ENCODE measurements at regions not wholly inside any gene's neighbourhood (a gene's known extent, or its start where the extent isn't known, plus 50 kb on each side); places are given as distances from the start of the nearest gene placed in this dataset.

DNA sequence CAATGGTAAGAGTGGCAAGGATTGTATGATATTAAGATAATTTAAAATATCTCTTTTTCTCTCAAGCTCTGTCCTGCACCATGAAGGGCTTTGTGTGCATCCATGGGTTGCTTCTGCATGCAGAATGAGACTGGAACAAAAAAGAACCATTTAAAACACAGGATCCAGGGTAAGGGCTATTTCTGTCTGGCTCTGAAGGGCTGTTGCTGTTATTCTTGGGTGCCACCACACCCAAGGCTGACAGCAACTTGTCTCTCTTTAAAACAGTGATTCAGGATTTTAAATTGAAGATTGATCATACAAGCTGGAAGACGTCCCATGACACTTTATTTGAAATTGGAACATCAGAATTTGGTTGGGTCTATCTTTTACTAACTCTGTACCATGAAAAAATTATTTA lies 268.8 kb upstream of the CNTN3 start:
- Histone ChIP-seq H3K9me3 (no peaks in the 10 kb centered on the region), H3K4me3 (no peak overlapping the region), H3K27me3 (no peaks in the 10 kb centered on the region), H3K27ac (no peak overlapping the region), H3K36me3 (no peaks in the 10 kb centered on the region), H3K4me1 (no peaks in the 10 kb centered on the region)
- DNase-seq: no peak
- no peak for ATAC-seq (ENCODE audit: low FRiP score in 2 of 2)
- TF ChIP-seq POLR2A (IDR thresholded peaks at IDR 0.05) (no peak), EP300 (IDR thresholded peaks at IDR 0.05) (no peak), POLR2AphosphoS5 (IDR thresholded peaks at IDR 0.05) (no peak)
- TF ChIP-seq, protein P1, sequence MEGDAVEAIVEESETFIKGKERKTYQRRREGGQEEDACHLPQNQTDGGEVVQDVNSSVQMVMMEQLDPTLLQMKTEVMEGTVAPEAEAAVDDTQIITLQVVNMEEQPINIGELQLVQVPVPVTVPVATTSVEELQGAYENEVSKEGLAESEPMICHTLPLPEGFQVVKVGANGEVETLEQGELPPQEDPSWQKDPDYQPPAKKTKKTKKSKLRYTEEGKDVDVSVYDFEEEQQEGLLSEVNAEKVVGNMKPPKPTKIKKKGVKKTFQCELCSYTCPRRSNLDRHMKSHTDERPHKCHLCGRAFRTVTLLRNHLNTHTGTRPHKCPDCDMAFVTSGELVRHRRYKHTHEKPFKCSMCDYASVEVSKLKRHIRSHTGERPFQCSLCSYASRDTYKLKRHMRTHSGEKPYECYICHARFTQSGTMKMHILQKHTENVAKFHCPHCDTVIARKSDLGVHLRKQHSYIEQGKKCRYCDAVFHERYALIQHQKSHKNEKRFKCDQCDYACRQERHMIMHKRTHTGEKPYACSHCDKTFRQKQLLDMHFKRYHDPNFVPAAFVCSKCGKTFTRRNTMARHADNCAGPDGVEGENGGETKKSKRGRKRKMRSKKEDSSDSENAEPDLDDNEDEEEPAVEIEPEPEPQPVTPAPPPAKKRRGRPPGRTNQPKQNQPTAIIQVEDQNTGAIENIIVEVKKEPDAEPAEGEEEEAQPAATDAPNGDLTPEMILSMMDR (IDR thresholded peaks at IDR 0.05): no peak
- 68% methylated on average over 1 of the region's 1 CpG for WGBS, 2 donors

DNA sequence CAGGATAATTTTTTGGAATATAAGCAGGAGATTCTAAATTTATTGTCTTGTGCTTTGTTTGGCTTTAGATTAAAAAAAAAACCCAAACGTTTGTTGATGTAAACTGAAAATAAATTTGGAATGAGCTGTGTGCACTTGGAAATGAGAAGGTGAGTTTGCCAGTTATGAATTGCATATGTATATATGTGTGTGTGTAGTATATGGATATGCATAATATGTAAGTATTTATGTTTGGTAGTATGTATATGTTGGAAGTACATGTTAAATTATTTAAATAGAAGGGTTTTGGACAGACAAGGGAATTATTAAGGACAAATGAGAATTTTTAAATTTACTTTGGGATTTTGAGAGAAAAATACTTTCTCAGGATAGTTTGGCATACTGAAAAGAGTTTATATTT lies 265.8 kb upstream of the CNTN3 start:
- 19 to 35% methylated on average over 1 of the region's 1 CpG for WGBS, 2 donors
- H3K27me3 ChIP-seq: no peaks in the 10 kb centered on the region
- no peak for TF ChIP-seq EP300 (IDR thresholded peaks at IDR 0.05)
- TF ChIP-seq, protein P1 (IDR thresholded peaks at IDR 0.05): no peak
- TF ChIP-seq POLR2AphosphoS5 (IDR thresholded peaks at IDR 0.05): no peak
- no peak for TF ChIP-seq POLR2A (IDR thresholded peaks at IDR 0.05)
- H3K4me1 ChIP-seq: no peaks in the 10 kb centered on the region
- ATAC-seq (ENCODE audit: low FRiP score in 2 of 2) (no peak), DNase-seq (no peak)
- no peaks in the 10 kb centered on the region for H3K9me3 ChIP-seq
- no peak overlapping the region for H3K4me3 ChIP-seq
- H3K27ac ChIP-seq: no peak overlapping the region
- H3K36me3 ChIP-seq: no peaks in the 10 kb centered on the region

DNA sequence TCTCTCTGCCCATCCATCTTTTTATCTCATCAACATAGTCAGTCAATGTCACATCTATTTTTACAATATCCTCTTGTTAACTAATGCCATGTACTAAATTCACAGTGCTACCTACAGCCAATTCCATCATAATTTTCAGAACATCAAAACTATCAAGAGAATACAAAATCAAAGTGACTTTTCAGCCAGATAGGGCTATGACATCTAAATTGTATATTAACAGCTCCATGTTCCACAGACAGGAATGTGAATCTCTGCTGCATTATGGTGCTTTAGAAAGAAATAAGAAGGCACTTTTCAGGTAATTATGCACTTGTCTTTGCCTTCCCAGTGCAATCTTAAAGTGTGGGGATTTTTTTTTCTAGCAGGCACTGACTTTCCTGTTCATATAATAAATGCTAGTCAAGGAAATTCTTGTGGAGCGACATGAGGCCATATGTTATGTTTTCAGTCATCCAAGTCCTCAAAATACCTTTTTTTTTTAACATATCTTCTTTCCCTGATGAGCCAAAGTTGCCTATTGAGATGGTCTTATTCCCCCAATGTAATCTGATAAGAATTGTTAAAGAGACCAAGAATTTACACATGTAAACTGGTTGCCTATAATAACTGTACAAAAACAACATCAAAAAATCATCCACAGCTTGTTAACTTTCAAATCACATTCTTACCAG lies 252.0 kb upstream of the CNTN3 start:
- Histone ChIP-seq H3K4me3 (no peak overlapping the region), H3K36me3 (no peaks in the 10 kb centered on the region), H3K27ac (no peak overlapping the region), H3K9me3 (no peaks in the 10 kb centered on the region), H3K4me1 (no peaks in the 10 kb centered on the region), H3K27me3 (no peaks in the 10 kb centered on the region)
- no peak for TF ChIP-seq POLR2A (IDR thresholded peaks at IDR 0.05)
- TF ChIP-seq EP300 (IDR thresholded peaks at IDR 0.05): no peak
- no peak for TF ChIP-seq POLR2AphosphoS5 (IDR thresholded peaks at IDR 0.05)
- DNase-seq (no peak), ATAC-seq (ENCODE audit: low FRiP score in 2 of 2) (no peak)
- 53 to 76% methylated on average over 1 of the region's 1 CpG for WGBS, 2 donors

DNA sequence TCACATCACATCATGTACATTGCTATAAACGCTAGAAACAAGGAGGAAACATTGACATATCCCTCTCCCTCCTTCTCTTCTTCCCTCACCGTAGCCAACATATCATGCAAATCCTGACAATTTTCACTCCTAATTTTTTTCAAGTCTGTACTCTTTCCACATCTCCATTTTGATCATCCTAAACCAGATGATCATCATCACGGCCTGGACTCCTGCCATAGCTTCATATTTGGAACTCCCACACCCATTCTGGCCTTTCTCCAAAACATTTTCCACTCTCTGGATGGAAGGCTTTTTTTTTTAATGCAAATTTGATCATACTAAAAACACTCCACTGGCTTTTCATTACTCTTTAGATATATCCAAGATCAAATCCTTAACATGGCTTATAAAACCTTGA lies 248.0 kb upstream of the CNTN3 start:
- H3K4me3 ChIP-seq: no peak overlapping the region
- H3K27me3 ChIP-seq: no peaks in the 10 kb centered on the region
- no peaks in the 10 kb centered on the region for H3K36me3 ChIP-seq
- ATAC-seq (ENCODE audit: low FRiP score in 2 of 2): no peak
- H3K27ac ChIP-seq: no peak overlapping the region
- 56 to 76% methylated on average over 3 of the region's 3 CpGs for WGBS, 2 donors
- TF ChIP-seq POLR2A (IDR thresholded peaks at IDR 0.05): no peak
- H3K4me1 ChIP-seq: no peaks in the 10 kb centered on the region
- no peak for DNase-seq
- no peaks in the 10 kb centered on the region for H3K9me3 ChIP-seq

DNA sequence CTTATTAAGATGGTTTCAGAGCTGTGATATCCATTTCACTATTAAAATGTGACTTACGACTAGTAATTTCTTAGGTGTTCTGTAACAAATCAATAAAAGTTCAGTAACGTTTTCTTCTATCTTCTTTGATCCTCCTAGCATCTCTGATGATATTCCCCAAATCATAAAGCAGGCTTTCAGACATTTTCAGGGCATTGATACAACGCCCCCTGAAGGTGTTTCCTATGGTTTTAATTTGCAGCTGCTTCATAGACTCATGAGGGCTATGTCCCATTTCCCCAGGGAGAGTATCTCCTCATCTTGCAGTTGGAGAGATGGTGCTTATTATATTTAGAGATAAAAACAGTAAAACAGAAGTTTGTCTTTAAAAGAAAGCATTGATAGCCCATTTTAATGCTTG lies 246.8 kb upstream of the CNTN3 start:
- Histone ChIP-seq H3K9me3 (no peaks in the 10 kb centered on the region), H3K4me1 (no peaks in the 10 kb centered on the region), H3K27me3 (no peaks in the 10 kb centered on the region), H3K36me3 (no peaks in the 10 kb centered on the region), H3K27ac (no peak overlapping the region), H3K4me3 (no peak overlapping the region)
- ATAC-seq (ENCODE audit: low FRiP score in 2 of 2): no peak
- DNase-seq: no peak
- WGBS, 2 donors: 67 to 71% methylated on average over 3 of the region's 3 CpGs
- TF ChIP-seq EP300 (IDR thresholded peaks at IDR 0.05) (no peak), POLR2A (IDR thresholded peaks at IDR 0.05) (no peak), POLR2AphosphoS5 (IDR thresholded peaks at IDR 0.05) (no peak)
- TF ChIP-seq, protein P1 (IDR thresholded peaks at IDR 0.05): no peak

DNA sequence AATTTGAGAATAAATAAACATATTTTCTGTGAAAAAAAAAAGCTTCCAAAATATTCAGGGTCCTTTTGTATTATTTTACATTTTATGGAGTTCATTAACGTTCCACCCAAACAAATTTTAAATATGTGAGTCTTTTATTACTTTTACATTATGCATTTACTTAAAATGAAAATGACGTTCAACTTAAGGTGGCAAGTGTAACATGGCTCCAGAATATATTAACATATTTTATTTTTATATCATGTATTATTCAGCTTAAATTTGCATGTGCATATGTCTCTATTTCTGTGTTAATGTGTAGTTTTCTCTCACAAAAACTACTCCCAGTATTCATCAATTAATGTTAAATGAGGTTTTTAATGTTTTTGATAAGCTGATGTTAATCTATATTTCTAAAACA lies 243.6 kb upstream of the CNTN3 start:
- Histone ChIP-seq H3K9me3 (no peaks in the 10 kb centered on the region), H3K4me3 (no peak overlapping the region), H3K4me1 (no peaks in the 10 kb centered on the region), H3K27ac (no peak overlapping the region), H3K36me3 (no peaks in the 10 kb centered on the region), H3K27me3 (no peaks in the 10 kb centered on the region)
- WGBS, 2 donors: 76 to 80% methylated on average over 2 of the region's 2 CpGs
- DNase-seq (no peak), ATAC-seq (ENCODE audit: low FRiP score in 2 of 2) (no peak)
- TF ChIP-seq POLR2AphosphoS5 (IDR thresholded peaks at IDR 0.05) (no peak), POLR2A (IDR thresholded peaks at IDR 0.05) (no peak), EP300 (IDR thresholded peaks at IDR 0.05) (no peak)
- TF ChIP-seq, protein P1 (IDR thresholded peaks at IDR 0.05): no peak

All from upper lobe of left lung (tissue), 6 donors.